ENCODE measurements at regions not wholly inside any gene's neighbourhood (a gene's known extent, or its start where the extent isn't known, plus 50 kb on each side); places are given as distances from the start of the nearest gene placed in this dataset.

- TF ChIP-seq CTCF (conservative IDR thresholded peaks at IDR 0.05) = no peak
- TF ChIP-seq ZFX (IDR thresholded peaks at IDR 0.05) = no peak
Measured at GRCh38 chr3:110021659-110022058, 684.3 kb upstream of the DPPA4 start.
